ENCODE measurements at regions not wholly inside any gene's neighbourhood (a gene's known extent, or its start where the extent isn't known, plus 50 kb on each side); places are given as distances from the start of the nearest gene placed in this dataset.

DNA sequence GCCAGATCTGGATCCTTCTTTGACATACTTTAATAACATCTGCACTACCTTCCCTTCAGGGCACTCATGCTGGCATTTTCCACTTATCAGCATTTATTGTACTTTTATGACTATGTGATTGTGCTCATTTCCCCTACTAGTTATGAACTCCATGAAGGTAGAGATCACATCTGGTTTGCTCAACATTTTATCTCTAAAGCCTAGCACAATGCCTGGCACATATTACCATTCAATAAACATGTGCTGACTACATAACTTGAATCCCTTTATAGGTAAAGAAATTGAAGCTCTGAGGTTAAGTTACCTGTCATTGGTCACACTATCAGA is 221.2 kb downstream of the HHIPL2 start:
- no peak for ATAC-seq
- Histone ChIP-seq H3K4me1 (ENCODE audit: control insufficient read depth in 1 of 2, insufficient read depth in 2 of 2, low read length in 2 of 2) (no peaks in the 10 kb centered on the region), H3K79me2 (ENCODE audit: insufficient read depth, low read length) (no peaks in the 10 kb centered on the region), H3K36me3 (ENCODE audit: control insufficient read depth in 1 of 2, insufficient read depth in 2 of 2, low read length in 2 of 2) (no peaks in the 10 kb centered on the region), H3K27me3 (ENCODE audit: insufficient read depth, low read length) (no peaks in the 10 kb centered on the region), H2AFZ (ENCODE audit: low read depth, low read length, poor library complexity, severe bottlenecking) (no peak overlapping the region), H3K9me2 (ENCODE audit: insufficient read depth) (no peaks in the 10 kb centered on the region), H3K9ac (ENCODE audit: low read length) (no peak overlapping the region), H3K4me3 (replicated peaks in 1 of 2; ENCODE audit: low read depth in 1 of 2, low read length in 2 of 2) (no peak overlapping the region), H4K20me1 (ENCODE audit: insufficient read depth) (no peaks in the 10 kb centered on the region), H3K9me3 (ENCODE audit: control insufficient read depth in 1 of 2, insufficient read depth in 1 of 2, low read depth in 1 of 2, low read length in 2 of 2) (no peaks in the 10 kb centered on the region), H3K27ac (ENCODE audit: low read depth, low read length) (no peak overlapping the region), H3K4me2 (ENCODE audit: low read length) (no peak overlapping the region)
- DNase-seq (ENCODE audit: low read depth, low spot score), result no peak
- intact Hi-C loops (cut with micrococcal nuclease), result no loop called here
- ChIA-PET POLR2A (no interaction called here), CTCF (no interaction called here), RAD21 (ENCODE audit: low non-redundant PET in 1 of 2, low total read pairs in 2 of 2, uncharacterized antibody in 2 of 2, unreplicated experiment in 2 of 2) (no interaction called here)
- TF ChIP-seq ZNF274 (IDR thresholded peaks at IDR 0.05; ENCODE audit: low read depth, low read length) (no peak), CEBPB (IDR thresholded peaks at IDR 0.05; ENCODE audit: low read depth) (no peak), SRF (IDR thresholded peaks at IDR 0.05; ENCODE audit: low read depth) (no peak), POLR2A (IDR thresholded peaks at IDR 0.05; ENCODE audit: borderline replicate concordance, extremely low read depth, insufficient read depth, insufficient read length) (no peak), EZH2 (IDR thresholded peaks at IDR 0.05) (no peak), ELF1 (IDR thresholded peaks at IDR 0.05; ENCODE audit: borderline replicate concordance, low read depth) (no peak), JUND (IDR thresholded peaks at IDR 0.05) (no peak), EGR1 (IDR thresholded peaks at IDR 0.05; ENCODE audit: low read depth) (no peak), YY1 (IDR thresholded peaks at IDR 0.05; ENCODE audit: extremely low read depth, insufficient replicate concordance, low read depth, low read length) (no peak), FOSL1 (IDR thresholded peaks at IDR 0.05; ENCODE audit: low read depth) (no peak), SIN3A (IDR thresholded peaks at IDR 0.05; ENCODE audit: low read depth) (no peak), SP1 (IDR thresholded peaks at IDR 0.05; ENCODE audit: low read depth) (no peak), CBX3 (IDR thresholded peaks at IDR 0.05; ENCODE audit: low read depth) (no peak)
- TF ChIP-seq, protein P1, sequence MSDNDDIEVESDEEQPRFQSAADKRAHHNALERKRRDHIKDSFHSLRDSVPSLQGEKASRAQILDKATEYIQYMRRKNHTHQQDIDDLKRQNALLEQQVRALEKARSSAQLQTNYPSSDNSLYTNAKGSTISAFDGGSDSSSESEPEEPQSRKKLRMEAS (IDR thresholded peaks at IDR 0.05), result no peak
- no TSS peak for BruUV-seq (replicated peaks)

DNA sequence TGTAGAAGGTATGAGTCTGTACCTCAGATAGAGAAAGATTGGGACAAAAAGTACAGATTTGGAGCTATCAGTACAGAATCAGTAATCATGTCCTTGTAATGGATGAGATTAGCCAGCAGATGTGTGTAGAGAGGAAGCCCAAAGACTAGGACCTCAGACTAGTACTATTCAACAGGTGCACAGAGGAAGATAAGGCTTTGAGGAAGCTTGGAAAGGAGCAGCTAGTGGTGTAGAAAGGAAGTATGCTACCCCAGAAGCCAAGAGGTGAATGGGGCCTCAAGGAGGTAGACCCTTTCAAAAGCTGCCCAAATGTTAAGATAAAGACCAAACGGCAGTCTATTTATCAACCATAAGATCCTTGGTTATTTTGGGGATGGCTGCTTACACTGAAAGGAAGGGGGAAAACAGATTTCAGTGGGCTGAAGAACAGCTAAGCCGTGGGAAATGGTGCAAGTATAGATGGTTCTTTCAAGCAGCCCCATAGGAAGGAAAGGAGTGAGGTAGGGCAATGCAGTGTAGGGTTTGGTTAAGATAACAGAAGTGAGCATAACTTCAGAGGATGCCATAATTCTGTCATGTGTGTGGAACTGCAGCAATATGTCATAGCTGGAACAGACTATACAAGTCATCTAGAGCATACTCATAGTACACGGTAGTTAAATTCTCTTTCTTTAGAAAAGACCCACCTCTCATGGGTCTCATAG is 221.7 kb downstream of the HHIPL2 start:
- POLR2A ChIA-PET, result no interaction called here
- RAD21 ChIA-PET (ENCODE audit: low non-redundant PET in 1 of 2, low total read pairs in 2 of 2, uncharacterized antibody in 2 of 2, unreplicated experiment in 2 of 2), result no interaction called here
- ATAC-seq (no peak), DNase-seq (ENCODE audit: low read depth, low spot score) (no peak)
- Histone ChIP-seq H3K27me3 (ENCODE audit: insufficient read depth, low read length) (no peaks in the 10 kb centered on the region), H3K9me3 (ENCODE audit: control insufficient read depth in 1 of 2, insufficient read depth in 1 of 2, low read depth in 1 of 2, low read length in 2 of 2) (no peaks in the 10 kb centered on the region), H3K36me3 (ENCODE audit: control insufficient read depth in 1 of 2, insufficient read depth in 2 of 2, low read length in 2 of 2) (no peaks in the 10 kb centered on the region), H3K27ac (ENCODE audit: low read depth, low read length) (no peak overlapping the region), H4K20me1 (ENCODE audit: insufficient read depth) (no peaks in the 10 kb centered on the region), H3K79me2 (ENCODE audit: insufficient read depth, low read length) (no peaks in the 10 kb centered on the region), H3K4me1 (ENCODE audit: control insufficient read depth in 1 of 2, insufficient read depth in 2 of 2, low read length in 2 of 2) (no peaks in the 10 kb centered on the region), H3K4me2 (ENCODE audit: low read length) (no peak overlapping the region), H3K4me3 (replicated peaks in 1 of 2; ENCODE audit: low read depth in 1 of 2, low read length in 2 of 2) (no peak overlapping the region), H3K9ac (ENCODE audit: low read length) (no peak overlapping the region), H3K9me2 (ENCODE audit: insufficient read depth) (no peaks in the 10 kb centered on the region), H2AFZ (ENCODE audit: low read depth, low read length, poor library complexity, severe bottlenecking) (no peak overlapping the region)
- no TSS peak for BruUV-seq (replicated peaks)
- TF ChIP-seq RAD21 (IDR thresholded peaks at IDR 0.05; ENCODE audit: low read depth) (no peak), SP1 (IDR thresholded peaks at IDR 0.05; ENCODE audit: low read depth) (no peak), POLR2A (IDR thresholded peaks at IDR 0.05; ENCODE audit: borderline replicate concordance, extremely low read depth, insufficient read depth, insufficient read length) (no peak), SIN3A (IDR thresholded peaks at IDR 0.05; ENCODE audit: low read depth) (no peak), CEBPB (IDR thresholded peaks at IDR 0.05; ENCODE audit: low read depth) (no peak), YY1 (IDR thresholded peaks at IDR 0.05; ENCODE audit: extremely low read depth, insufficient replicate concordance, low read depth, low read length) (no peak)
- TF ChIP-seq, protein P2, sequence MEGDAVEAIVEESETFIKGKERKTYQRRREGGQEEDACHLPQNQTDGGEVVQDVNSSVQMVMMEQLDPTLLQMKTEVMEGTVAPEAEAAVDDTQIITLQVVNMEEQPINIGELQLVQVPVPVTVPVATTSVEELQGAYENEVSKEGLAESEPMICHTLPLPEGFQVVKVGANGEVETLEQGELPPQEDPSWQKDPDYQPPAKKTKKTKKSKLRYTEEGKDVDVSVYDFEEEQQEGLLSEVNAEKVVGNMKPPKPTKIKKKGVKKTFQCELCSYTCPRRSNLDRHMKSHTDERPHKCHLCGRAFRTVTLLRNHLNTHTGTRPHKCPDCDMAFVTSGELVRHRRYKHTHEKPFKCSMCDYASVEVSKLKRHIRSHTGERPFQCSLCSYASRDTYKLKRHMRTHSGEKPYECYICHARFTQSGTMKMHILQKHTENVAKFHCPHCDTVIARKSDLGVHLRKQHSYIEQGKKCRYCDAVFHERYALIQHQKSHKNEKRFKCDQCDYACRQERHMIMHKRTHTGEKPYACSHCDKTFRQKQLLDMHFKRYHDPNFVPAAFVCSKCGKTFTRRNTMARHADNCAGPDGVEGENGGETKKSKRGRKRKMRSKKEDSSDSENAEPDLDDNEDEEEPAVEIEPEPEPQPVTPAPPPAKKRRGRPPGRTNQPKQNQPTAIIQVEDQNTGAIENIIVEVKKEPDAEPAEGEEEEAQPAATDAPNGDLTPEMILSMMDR (IDR thresholded peaks at IDR 0.05 in 2 of 3, conservative IDR thresholded peaks at IDR 0.05 in 1 of 3; ENCODE audit: borderline replicate concordance in 1 of 3, insufficient read depth in 1 of 3, low read depth in 2 of 3, low read length in 2 of 3), result no peak
- intact Hi-C loops (cut with micrococcal nuclease), result no loop called here
- CTCF ChIA-PET, result no interaction called here

Measured in HCT116 (cell line).